Neural cell (in vitro differentiated cells): ENCODE measurements at regions not wholly inside any gene's neighbourhood (a gene's known extent, or its start where the extent isn't known, plus 50 kb on each side); places are given as distances from the start of the nearest gene placed in this dataset.

ENCODE experiments used
- EP300 ChIP-seq: fragments of 450-650 bp; conservative IDR thresholded peaks from 2 replicates; pipeline ENCODE4 v1.6.1; 2014; ENCODE audit warnings: antibody characterized with exemption, mild to moderate bottlenecking, moderate library complexity; ENCODE audit not compliant: poor library complexity, severe bottlenecking
- POLR2AphosphoS5 ChIP-seq: IDR thresholded peaks from 2 replicates; pipeline ENCODE4 v1.6.1; 2012
- TF ChIP-seq, protein P1 (sequence below): fragments of 450-650 bp; IDR thresholded peaks from 2 replicates; pipeline ENCODE4 v1.5.1; 2014; ENCODE audit warnings: antibody characterized with exemption, mild to moderate bottlenecking, moderate library complexity; ENCODE audit not compliant: poor library complexity, severe bottlenecking

DNA sequence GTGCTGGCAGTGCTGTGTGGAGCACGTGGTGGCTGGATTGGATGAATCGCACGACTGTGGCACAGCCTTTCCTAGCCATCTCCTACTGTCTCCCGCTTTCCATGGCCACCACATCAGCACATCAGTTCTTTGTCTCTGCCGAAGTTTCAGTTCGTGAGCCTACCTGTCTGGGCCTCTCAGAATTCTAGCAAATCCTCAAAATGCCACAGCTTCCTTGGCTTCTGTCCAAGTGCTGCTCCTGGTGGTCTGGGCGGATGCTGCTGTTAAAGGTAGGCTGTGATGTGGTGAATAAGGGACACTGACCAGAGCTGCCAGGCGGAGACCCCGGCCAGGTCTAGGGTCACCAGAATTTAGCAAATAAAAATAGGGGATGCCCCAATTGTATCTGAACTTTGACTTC is 237.4 kb downstream of the LPIN1 start:
- TF ChIP-seq POLR2AphosphoS5: no peak
- TF ChIP-seq, protein P1, sequence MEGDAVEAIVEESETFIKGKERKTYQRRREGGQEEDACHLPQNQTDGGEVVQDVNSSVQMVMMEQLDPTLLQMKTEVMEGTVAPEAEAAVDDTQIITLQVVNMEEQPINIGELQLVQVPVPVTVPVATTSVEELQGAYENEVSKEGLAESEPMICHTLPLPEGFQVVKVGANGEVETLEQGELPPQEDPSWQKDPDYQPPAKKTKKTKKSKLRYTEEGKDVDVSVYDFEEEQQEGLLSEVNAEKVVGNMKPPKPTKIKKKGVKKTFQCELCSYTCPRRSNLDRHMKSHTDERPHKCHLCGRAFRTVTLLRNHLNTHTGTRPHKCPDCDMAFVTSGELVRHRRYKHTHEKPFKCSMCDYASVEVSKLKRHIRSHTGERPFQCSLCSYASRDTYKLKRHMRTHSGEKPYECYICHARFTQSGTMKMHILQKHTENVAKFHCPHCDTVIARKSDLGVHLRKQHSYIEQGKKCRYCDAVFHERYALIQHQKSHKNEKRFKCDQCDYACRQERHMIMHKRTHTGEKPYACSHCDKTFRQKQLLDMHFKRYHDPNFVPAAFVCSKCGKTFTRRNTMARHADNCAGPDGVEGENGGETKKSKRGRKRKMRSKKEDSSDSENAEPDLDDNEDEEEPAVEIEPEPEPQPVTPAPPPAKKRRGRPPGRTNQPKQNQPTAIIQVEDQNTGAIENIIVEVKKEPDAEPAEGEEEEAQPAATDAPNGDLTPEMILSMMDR: no peak
- TF ChIP-seq EP300: no peak
